ENCODE measurements at regions not wholly inside any gene's neighbourhood (a gene's known extent, or its start where the extent isn't known, plus 50 kb on each side); places are given as distances from the start of the nearest gene placed in this dataset.

DNA sequence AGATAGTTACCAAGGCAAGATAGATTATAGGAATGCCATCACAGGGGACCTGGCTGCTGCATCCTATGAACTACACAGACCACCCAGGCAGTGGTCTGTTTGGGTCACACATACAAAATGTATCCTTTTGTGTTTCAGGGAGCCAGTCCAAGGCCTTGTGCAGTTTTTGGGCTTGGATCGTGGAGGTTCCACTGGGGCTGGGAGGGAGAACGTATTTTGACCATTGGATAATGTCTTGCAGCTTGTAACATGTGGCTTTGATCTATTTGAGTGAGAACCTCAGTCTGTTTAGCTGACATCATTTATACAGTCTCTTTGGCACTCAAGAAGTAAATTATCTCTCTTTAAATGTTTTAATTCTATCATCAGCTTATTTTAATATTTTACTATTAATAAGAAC is 147.3 kb downstream of the DUSP10 start:
- no peaks in the 10 kb centered on the region for H3K9me3 ChIP-seq
- TF ChIP-seq, protein P1, sequence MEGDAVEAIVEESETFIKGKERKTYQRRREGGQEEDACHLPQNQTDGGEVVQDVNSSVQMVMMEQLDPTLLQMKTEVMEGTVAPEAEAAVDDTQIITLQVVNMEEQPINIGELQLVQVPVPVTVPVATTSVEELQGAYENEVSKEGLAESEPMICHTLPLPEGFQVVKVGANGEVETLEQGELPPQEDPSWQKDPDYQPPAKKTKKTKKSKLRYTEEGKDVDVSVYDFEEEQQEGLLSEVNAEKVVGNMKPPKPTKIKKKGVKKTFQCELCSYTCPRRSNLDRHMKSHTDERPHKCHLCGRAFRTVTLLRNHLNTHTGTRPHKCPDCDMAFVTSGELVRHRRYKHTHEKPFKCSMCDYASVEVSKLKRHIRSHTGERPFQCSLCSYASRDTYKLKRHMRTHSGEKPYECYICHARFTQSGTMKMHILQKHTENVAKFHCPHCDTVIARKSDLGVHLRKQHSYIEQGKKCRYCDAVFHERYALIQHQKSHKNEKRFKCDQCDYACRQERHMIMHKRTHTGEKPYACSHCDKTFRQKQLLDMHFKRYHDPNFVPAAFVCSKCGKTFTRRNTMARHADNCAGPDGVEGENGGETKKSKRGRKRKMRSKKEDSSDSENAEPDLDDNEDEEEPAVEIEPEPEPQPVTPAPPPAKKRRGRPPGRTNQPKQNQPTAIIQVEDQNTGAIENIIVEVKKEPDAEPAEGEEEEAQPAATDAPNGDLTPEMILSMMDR (IDR thresholded peaks at IDR 0.05; ENCODE audit: insufficient read depth in 1 of 2, low read depth in 1 of 2, low read length in 1 of 2, severe bottlenecking in 1 of 2, unreplicated experiment in 1 of 2) = no peak
- Mint-ChIP-seq H3K27ac (ENCODE audit: unreplicated experiment) (no peak overlapping the region), H3K4me1 (ENCODE audit: low read depth, unreplicated experiment) (no peaks in the 10 kb centered on the region), H3K4me3 (ENCODE audit: unreplicated experiment) (no peak overlapping the region), H3K9me3 (ENCODE audit: unreplicated experiment) (no peaks in the 10 kb centered on the region), H3K27me3 (ENCODE audit: insufficient read depth, unreplicated experiment) (peaks cover 10% of the 10 kb centered on the region), H3K36me3 (ENCODE audit: insufficient read depth, unreplicated experiment) (no peaks in the 10 kb centered on the region)
- no TSS peak for BruUV-seq (replicated peaks)
- ChIA-PET POLR2A (no interaction called here), CTCF (no interaction called here)
- H3K36me3 ChIP-seq (ENCODE audit: control insufficient read depth, insufficient read depth, low read length) = no peaks in the 10 kb centered on the region
- H3K4me3 ChIP-seq (ENCODE audit: low read depth, low read length) = no peak overlapping the region
- H3K27me3 ChIP-seq (replicated peaks; ENCODE audit: control insufficient read depth, insufficient read depth, low read length) = no peaks in the 10 kb centered on the region
- no peak for DNase-seq
- intact Hi-C loops (cut with micrococcal nuclease; ENCODE audit: unreplicated experiment) = no loop called here
- H3K4me1 ChIP-seq = no peaks in the 10 kb centered on the region

DNA sequence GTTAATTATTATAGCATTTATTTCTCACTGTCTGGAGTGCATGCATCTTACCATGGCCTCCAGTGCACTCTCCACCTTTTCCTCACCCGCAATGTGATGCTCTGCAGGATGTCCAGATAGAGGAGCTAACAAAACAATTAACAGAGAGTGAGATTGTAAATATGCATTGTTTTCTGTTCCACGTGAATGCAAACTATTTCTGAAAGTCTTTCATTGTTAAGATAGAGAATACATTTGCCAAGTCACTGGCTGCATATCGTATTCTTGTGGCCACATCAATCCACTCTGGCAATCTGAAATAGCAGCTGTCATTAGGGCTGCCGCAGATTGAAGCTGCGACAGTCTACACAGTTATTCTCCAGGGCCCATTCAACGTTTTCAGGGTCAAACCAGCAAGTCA is 143.8 kb downstream of the DUSP10 start:
- H3K36me3 ChIP-seq (ENCODE audit: control insufficient read depth, insufficient read depth, low read length) = no peaks in the 10 kb centered on the region
- DNase-seq = no peak
- intact Hi-C loops (cut with micrococcal nuclease; ENCODE audit: unreplicated experiment) = no loop called here
- H3K9me3 ChIP-seq = no peaks in the 10 kb centered on the region
- Mint-ChIP-seq H3K27ac (ENCODE audit: unreplicated experiment) (no peak overlapping the region), H3K36me3 (ENCODE audit: insufficient read depth, unreplicated experiment) (no peaks in the 10 kb centered on the region), H3K4me1 (ENCODE audit: low read depth, unreplicated experiment) (no peaks in the 10 kb centered on the region), H3K4me3 (ENCODE audit: unreplicated experiment) (no peak overlapping the region), H3K27me3 (ENCODE audit: insufficient read depth, unreplicated experiment) (peaks cover 10% of the 10 kb centered on the region), H3K9me3 (ENCODE audit: unreplicated experiment) (no peaks in the 10 kb centered on the region)
- TF ChIP-seq, protein P1 (IDR thresholded peaks at IDR 0.05; ENCODE audit: insufficient read depth in 1 of 2, low read depth in 1 of 2, low read length in 1 of 2, severe bottlenecking in 1 of 2, unreplicated experiment in 1 of 2) = no peak
- H3K4me3 ChIP-seq (ENCODE audit: low read depth, low read length) = no peak overlapping the region
- no TSS peak for BruUV-seq (replicated peaks)
- ChIA-PET POLR2A (no interaction called here), CTCF (no interaction called here)
- H3K27me3 ChIP-seq (replicated peaks; ENCODE audit: control insufficient read depth, insufficient read depth, low read length) = no peaks in the 10 kb centered on the region
- no peaks in the 10 kb centered on the region for H3K4me1 ChIP-seq

GRCh38 chr1:221601166-221601565 is 140.7 kb downstream of the DUSP10 start:
- no peaks in the 10 kb centered on the region for H3K9me3 Mint-ChIP-seq (ENCODE audit: unreplicated experiment)
- BruUV-seq (replicated peaks) = no TSS peak
- POLR2A ChIA-PET = no interaction called here

More at GRCh38 chr1:221601166-221601565, 140.7 kb downstream of the DUSP10 start:
- Mint-ChIP-seq H3K27me3 (ENCODE audit: insufficient read depth, unreplicated experiment) (peaks cover 7% of the 10 kb centered on the region), H3K27ac (ENCODE audit: unreplicated experiment) (no peak overlapping the region), H3K4me3 (ENCODE audit: unreplicated experiment) (no peak overlapping the region), H3K4me1 (ENCODE audit: low read depth, unreplicated experiment) (no peaks in the 10 kb centered on the region), H3K36me3 (ENCODE audit: insufficient read depth, unreplicated experiment) (no peaks in the 10 kb centered on the region)
- Histone ChIP-seq H3K4me1 (no peaks in the 10 kb centered on the region), H3K4me3 (ENCODE audit: low read depth, low read length) (no peak overlapping the region), H3K9me3 (no peaks in the 10 kb centered on the region), H3K36me3 (ENCODE audit: control insufficient read depth, insufficient read depth, low read length) (no peaks in the 10 kb centered on the region), H3K27me3 (replicated peaks; ENCODE audit: control insufficient read depth, insufficient read depth, low read length) (no peaks in the 10 kb centered on the region)
- intact Hi-C loops (cut with micrococcal nuclease; ENCODE audit: unreplicated experiment) = no loop called here
- TF ChIP-seq, protein P1 (IDR thresholded peaks at IDR 0.05; ENCODE audit: insufficient read depth in 1 of 2, low read depth in 1 of 2, low read length in 1 of 2, severe bottlenecking in 1 of 2, unreplicated experiment in 1 of 2) = no peak
- CTCF ChIA-PET = no interaction called here
- no peak for DNase-seq

Measured in Caco-2 (cell line).